Loucy (cell line): ENCODE measurements at regions not wholly inside any gene's neighbourhood (a gene's known extent, or its start where the extent isn't known, plus 50 kb on each side); places are given as distances from the start of the nearest gene placed in this dataset.

Source experiments
- EZH2phosphoT487 ChIP-seq: fragments of 200-600 bp; IDR thresholded peaks from 2 replicates; pipeline ENCODE4 v1.6.1; 2018; ENCODE audit warnings: antibody characterized with exemption, mild to moderate bottlenecking, moderate library complexity, borderline replicate concordance
- TF ChIP-seq, protein P1 (sequence below): fragments of 200-600 bp; sonication (generic); conservative IDR thresholded peaks from 2 replicates; pipeline ENCODE4 v1.5.1; 2014; ENCODE audit warnings: mild to moderate bottlenecking, antibody characterized with exemption, low read length

- TF ChIP-seq, protein P1, sequence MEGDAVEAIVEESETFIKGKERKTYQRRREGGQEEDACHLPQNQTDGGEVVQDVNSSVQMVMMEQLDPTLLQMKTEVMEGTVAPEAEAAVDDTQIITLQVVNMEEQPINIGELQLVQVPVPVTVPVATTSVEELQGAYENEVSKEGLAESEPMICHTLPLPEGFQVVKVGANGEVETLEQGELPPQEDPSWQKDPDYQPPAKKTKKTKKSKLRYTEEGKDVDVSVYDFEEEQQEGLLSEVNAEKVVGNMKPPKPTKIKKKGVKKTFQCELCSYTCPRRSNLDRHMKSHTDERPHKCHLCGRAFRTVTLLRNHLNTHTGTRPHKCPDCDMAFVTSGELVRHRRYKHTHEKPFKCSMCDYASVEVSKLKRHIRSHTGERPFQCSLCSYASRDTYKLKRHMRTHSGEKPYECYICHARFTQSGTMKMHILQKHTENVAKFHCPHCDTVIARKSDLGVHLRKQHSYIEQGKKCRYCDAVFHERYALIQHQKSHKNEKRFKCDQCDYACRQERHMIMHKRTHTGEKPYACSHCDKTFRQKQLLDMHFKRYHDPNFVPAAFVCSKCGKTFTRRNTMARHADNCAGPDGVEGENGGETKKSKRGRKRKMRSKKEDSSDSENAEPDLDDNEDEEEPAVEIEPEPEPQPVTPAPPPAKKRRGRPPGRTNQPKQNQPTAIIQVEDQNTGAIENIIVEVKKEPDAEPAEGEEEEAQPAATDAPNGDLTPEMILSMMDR: no peak
- TF ChIP-seq EZH2phosphoT487: no peak
Measured at GRCh38 chr3:66666362-66666761, 165.5 kb upstream of the LRIG1 start.
